H1 (cell line): ENCODE measurements at regions not wholly inside any gene's neighbourhood (a gene's known extent, or its start where the extent isn't known, plus 50 kb on each side); places are given as distances from the start of the nearest gene placed in this dataset.

Experiments
- CBX5 ChIP-seq: fragments of 300-800, 300-1000 bp; sonication (generic); IDR thresholded peaks from 2 replicates; pipeline ENCODE4 v1.7.1; 2016; ENCODE audit warnings: antibody characterized with exemption, low read length, low read depth
- CEBPB ChIP-seq: IDR thresholded peaks from 2 replicates; pipeline ENCODE4 v1.6.1; 2012; ENCODE audit warnings: low read depth, low read length
- CHD1 ChIP-seq: IDR thresholded peaks from 2 replicates; pipeline ENCODE4 v1.6.1; 2012; ENCODE audit warnings: low read depth, low read length, improper control_type of control experiment
- CHD7 ChIP-seq: fragments of 300-600 bp; sonication (generic); IDR thresholded peaks from 2 replicates; pipeline ENCODE4 v1.7.1; 2012; ENCODE audit warnings: low read length, moderate library complexity, mild to moderate bottlenecking, inconsistent platforms; ENCODE audit not compliant: insufficient replicate concordance
- EP300 ChIP-seq, 2 experiments: IDR thresholded peaks; 1 replicate in 1 of 2; 2 replicates in 1 of 2; pipeline ENCODE4 v1.6.1; 2011 to 2012; ENCODE audit warnings: low read depth in 2 of 2, low read length in 2 of 2, mild to moderate bottlenecking in 2 of 2, borderline replicate concordance in 1 of 2, inconsistent platforms in 1 of 2, moderate library complexity in 1 of 2
- EZH2 ChIP-seq: fragments of 200-600 bp; sonication (generic); IDR thresholded peaks from 2 replicates; pipeline ENCODE4 v1.7.1; 2012; ENCODE audit warnings: low read depth, mild to moderate bottlenecking, moderate library complexity, low read length, inconsistent platforms; ENCODE audit not compliant: severe bottlenecking
- FOSL1 ChIP-seq: IDR thresholded peaks from 2 replicates; pipeline ENCODE4 v1.6.1; 2011; ENCODE audit warnings: mild to moderate bottlenecking, low read depth, low read length, moderate library complexity; ENCODE audit not compliant: insufficient read depth
- GABPA ChIP-seq: IDR thresholded peaks from 2 replicates; pipeline ENCODE4 v1.6.1; 2011; ENCODE audit warnings: mild to moderate bottlenecking, low read length, moderate library complexity, borderline replicate concordance; ENCODE audit not compliant: insufficient read depth
- JUND ChIP-seq: IDR thresholded peaks from 2 replicates; pipeline ENCODE4 v1.6.1; 2011; ENCODE audit warnings: mild to moderate bottlenecking, improper control_type of control experiment, low read length
- RFX5 ChIP-seq: IDR thresholded peaks from 2 replicates; pipeline ENCODE4 v1.6.1; 2011; ENCODE audit warnings: low read depth, low read length, improper control_type of control experiment, borderline replicate concordance
- SAP30 ChIP-seq: fragments of 300-600 bp; sonication (generic); IDR thresholded peaks from 2 replicates; pipeline ENCODE4 v1.7.1; 2012; ENCODE audit warnings: low read length, moderate library complexity, mild to moderate bottlenecking, inconsistent platforms; ENCODE audit not compliant: insufficient read depth, insufficient replicate concordance
- SIRT6 ChIP-seq: IDR thresholded peaks from one replicate; pipeline ENCODE4 v1.7.1; 2012; ENCODE audit warnings: low read length, inconsistent platforms
- TEAD4 ChIP-seq: IDR thresholded peaks from 2 replicates; pipeline ENCODE4 v1.6.1; 2012; ENCODE audit warnings: low read depth, low read length, inconsistent platforms, mixed read lengths

GRCh38 chr16:49932434-49932833 is 76.5 kb upstream of the ZNF423 start (continued):
- TF ChIP-seq CHD7, result no peak
- no peak for TF ChIP-seq RFX5
- no peak for TF ChIP-seq EP300 (IDR thresholded peaks at IDR 0.05; ENCODE audit: borderline replicate concordance in 1 of 2, low read depth in 2 of 2, low read length in 2 of 2)
- TF ChIP-seq CBX5, result no peak
- TF ChIP-seq JUND, result no peak
- no peak for TF ChIP-seq CEBPB
- TF ChIP-seq SAP30, result no peak
- no peak for TF ChIP-seq EZH2
- no peak for TF ChIP-seq SIRT6
- no peak for TF ChIP-seq FOSL1
- TF ChIP-seq GABPA, result no peak
- no peak for TF ChIP-seq TEAD4
- TF ChIP-seq CHD1, result no peak
